PFSK-1 (cell line): ENCODE measurements at regions not wholly inside any gene's neighbourhood (a gene's known extent, or its start where the extent isn't known, plus 50 kb on each side); places are given as distances from the start of the nearest gene placed in this dataset.

Source experiments
- FOXP2 ChIP-seq: optimal IDR thresholded peaks from 2 replicates; pipeline ENCODE3; 2011; ENCODE audit warnings: borderline replicate concordance, control low read depth, inconsistent platforms; ENCODE audit not compliant: insufficient read depth; ENCODE audit errors: extremely low read length, extremely low read depth
- POLR2AphosphoS5 ChIP-seq: IDR thresholded peaks from 2 replicates; pipeline ENCODE4 v1.6.1; 2012; ENCODE audit warnings: low read depth, mild to moderate bottlenecking, control low read depth, low read length, moderate library complexity
- SIN3A ChIP-seq: IDR thresholded peaks from 2 replicates; pipeline ENCODE4 v1.6.1; 2012; ENCODE audit warnings: mild to moderate bottlenecking, low read length, moderate library complexity, borderline replicate concordance; ENCODE audit not compliant: insufficient read depth
- TAF1 ChIP-seq: IDR thresholded peaks from 2 replicates; pipeline ENCODE4 v1.6.1; 2012; ENCODE audit warnings: low read length, control low read depth, borderline replicate concordance; ENCODE audit not compliant: insufficient read depth
- TF ChIP-seq, protein P1 (sequence below), 2 experiments: IDR thresholded peaks; 2 replicates each; pipeline versions ENCODE4 v1.6.1 to v1.8.0; 2011 to 2012; ENCODE audit warnings: low read depth in 2 of 2, low read length in 2 of 2, control low read depth in 1 of 2, inconsistent platforms in 1 of 2, mild to moderate bottlenecking in 1 of 2, moderate library complexity in 1 of 2; ENCODE audit not compliant: insufficient read depth in 1 of 2

DNA sequence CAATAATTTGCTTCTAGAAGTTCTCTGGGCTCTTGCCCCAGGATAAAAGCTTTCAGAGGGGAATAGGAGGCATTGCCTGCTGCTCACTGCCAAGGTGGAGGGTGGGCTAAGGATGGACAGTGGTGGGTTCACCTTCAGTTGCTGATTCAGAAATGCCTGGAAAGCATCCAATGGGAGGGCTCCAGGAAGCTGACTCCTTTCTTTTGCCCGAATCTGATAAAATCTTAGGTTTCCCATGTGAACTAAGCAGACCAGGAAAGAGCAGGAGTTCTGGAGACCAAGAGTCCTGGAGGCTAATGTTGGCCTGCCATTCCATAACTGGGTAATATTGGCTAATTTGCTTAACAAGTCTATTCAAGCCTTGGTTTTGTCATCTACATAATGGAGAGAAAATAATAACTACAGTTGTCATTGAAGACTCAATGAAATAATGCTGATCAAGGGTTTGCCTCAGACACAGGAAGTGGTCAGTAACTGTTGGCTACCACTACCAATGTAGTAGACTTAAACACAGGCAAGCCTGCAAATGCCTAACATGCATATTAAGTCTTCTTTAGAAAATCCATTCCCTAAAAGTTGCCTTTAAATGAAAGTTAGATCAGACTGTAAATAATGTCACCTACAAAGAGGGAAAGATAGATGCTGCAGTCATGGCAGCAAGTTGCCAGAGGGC is 528.4 kb upstream of the NBEA start:
- TF ChIP-seq FOXP2, result no peak
- TF ChIP-seq POLR2AphosphoS5, result no peak
- no peak for TF ChIP-seq TAF1
- TF ChIP-seq, protein P1, sequence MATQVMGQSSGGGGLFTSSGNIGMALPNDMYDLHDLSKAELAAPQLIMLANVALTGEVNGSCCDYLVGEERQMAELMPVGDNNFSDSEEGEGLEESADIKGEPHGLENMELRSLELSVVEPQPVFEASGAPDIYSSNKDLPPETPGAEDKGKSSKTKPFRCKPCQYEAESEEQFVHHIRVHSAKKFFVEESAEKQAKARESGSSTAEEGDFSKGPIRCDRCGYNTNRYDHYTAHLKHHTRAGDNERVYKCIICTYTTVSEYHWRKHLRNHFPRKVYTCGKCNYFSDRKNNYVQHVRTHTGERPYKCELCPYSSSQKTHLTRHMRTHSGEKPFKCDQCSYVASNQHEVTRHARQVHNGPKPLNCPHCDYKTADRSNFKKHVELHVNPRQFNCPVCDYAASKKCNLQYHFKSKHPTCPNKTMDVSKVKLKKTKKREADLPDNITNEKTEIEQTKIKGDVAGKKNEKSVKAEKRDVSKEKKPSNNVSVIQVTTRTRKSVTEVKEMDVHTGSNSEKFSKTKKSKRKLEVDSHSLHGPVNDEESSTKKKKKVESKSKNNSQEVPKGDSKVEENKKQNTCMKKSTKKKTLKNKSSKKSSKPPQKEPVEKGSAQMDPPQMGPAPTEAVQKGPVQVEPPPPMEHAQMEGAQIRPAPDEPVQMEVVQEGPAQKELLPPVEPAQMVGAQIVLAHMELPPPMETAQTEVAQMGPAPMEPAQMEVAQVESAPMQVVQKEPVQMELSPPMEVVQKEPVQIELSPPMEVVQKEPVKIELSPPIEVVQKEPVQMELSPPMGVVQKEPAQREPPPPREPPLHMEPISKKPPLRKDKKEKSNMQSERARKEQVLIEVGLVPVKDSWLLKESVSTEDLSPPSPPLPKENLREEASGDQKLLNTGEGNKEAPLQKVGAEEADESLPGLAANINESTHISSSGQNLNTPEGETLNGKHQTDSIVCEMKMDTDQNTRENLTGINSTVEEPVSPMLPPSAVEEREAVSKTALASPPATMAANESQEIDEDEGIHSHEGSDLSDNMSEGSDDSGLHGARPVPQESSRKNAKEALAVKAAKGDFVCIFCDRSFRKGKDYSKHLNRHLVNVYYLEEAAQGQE (IDR thresholded peaks at IDR 0.05; ENCODE audit: insufficient read depth in 1 of 2, low read depth in 2 of 2, low read length in 2 of 2), result no peak
- TF ChIP-seq SIN3A, result no peak

DNA sequence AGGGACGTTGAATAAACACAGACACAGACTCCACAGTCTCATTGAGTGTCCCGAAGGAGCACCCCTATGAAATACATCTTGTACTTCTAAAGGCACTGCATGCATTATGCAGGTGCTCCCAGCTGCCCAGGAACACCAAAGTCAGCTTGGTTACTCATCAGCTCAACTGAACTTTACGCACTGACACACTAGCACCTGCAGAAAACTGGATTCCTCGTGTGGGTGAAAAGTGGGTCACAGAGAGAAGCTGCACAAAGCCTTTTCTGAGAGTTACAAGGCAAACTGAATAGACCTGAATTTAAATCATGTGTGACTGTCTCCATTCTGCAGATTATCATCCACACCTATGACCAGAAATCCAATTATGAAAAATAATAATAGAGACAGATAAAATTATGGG is 527.5 kb upstream of the NBEA start:
- TF ChIP-seq POLR2AphosphoS5 (no peak), FOXP2 (no peak), SIN3A (no peak)

DNA sequence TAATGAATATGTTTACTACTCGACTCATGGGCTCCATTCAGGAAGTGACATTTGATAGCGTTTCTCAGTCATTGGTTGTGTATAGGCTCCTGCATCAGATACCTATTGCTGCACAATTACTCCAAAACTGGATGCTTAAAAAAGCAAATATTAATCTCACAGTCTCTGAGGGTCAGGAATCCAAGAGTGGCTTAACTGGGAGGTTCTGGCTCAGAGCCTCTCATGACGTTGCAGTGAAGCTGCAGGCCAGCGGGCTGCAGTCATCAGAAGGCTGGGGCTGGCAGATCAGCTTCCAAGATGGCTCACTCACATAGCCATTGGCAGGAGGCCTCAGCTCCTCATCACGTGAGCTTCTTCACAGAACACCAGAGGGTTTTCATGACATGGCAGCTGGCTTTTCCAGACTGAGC is 525.1 kb upstream of the NBEA start:
- TF ChIP-seq SIN3A, result no peak
- TF ChIP-seq TAF1, result no peak
- TF ChIP-seq POLR2AphosphoS5, result no peak
- no peak for TF ChIP-seq FOXP2
- TF ChIP-seq, protein P1 (IDR thresholded peaks at IDR 0.05; ENCODE audit: insufficient read depth in 1 of 2, low read depth in 2 of 2, low read length in 2 of 2), result no peak

DNA sequence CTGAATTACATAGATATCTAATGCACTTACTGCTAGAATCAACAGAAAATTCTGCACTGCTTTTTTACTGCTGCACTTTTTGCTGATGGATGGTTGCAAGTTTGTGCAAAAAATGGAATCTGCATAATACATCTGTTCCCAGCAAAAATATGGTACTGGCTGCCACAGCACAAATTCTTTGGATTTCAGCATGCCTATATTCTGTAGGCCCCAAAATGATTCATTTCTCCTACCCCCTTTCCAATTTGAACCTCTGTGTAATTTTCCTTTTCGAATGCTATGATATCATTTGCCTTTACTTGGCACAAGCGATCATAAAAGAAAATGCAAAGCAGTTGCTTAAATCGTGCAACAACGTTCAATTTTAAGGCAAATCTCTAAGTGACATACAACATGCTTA is 524.2 kb upstream of the NBEA start:
- no peak for TF ChIP-seq TAF1
- TF ChIP-seq, protein P1 (IDR thresholded peaks at IDR 0.05; ENCODE audit: insufficient read depth in 1 of 2, low read depth in 2 of 2, low read length in 2 of 2), result no peak
- no peak for TF ChIP-seq SIN3A
- TF ChIP-seq FOXP2, result no peak
- no peak for TF ChIP-seq POLR2AphosphoS5

GRCh38 chr13:34419025-34419424 is 523.0 kb upstream of the NBEA start:
- TF ChIP-seq POLR2AphosphoS5 (peak; percentile 11; the same call in 1 of the 2 replicates), FOXP2 (no peak)

DNA sequence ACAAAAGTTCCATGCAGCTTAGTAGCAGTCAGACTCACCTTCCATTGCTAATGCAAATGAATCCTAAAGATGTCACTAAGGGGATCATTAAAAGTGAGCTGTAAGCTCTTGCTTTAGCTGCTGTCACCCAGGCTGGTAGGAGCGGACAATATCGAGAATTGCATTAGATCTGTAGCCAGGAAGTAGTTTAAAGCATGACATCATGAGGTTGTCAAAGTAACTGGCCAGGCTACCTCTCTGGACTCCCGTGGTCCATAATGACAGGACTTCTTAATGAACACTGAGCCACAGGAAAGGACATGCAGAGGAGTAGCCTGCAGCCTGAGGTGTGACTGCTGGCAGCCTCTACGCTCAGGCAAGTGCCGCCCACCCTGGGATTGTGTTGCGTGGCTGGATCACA is 522.3 kb upstream of the NBEA start:
- TF ChIP-seq FOXP2, result peak; percentile 17
- TF ChIP-seq SIN3A, result no peak
